HG03039 (cell line): ENCODE measurements at regions not wholly inside any gene's neighbourhood (a gene's known extent, or its start where the extent isn't known, plus 50 kb on each side); places are given as distances from the start of the nearest gene placed in this dataset.
"Not testable (repeated sequence)": the region's sequence is repeated elsewhere in the genome, so short reads cannot be mapped to it uniquely, and the experiment has no call there.

Source experiments
- ATAC-seq: cut with Tn5 transposase; IDR thresholded peaks from one replicate; pipeline ENCODE4 v1.9.1; 2021; ENCODE audit warnings: mild to moderate bottlenecking, moderate library complexity; ENCODE audit not compliant: unreplicated experiment

DNA sequence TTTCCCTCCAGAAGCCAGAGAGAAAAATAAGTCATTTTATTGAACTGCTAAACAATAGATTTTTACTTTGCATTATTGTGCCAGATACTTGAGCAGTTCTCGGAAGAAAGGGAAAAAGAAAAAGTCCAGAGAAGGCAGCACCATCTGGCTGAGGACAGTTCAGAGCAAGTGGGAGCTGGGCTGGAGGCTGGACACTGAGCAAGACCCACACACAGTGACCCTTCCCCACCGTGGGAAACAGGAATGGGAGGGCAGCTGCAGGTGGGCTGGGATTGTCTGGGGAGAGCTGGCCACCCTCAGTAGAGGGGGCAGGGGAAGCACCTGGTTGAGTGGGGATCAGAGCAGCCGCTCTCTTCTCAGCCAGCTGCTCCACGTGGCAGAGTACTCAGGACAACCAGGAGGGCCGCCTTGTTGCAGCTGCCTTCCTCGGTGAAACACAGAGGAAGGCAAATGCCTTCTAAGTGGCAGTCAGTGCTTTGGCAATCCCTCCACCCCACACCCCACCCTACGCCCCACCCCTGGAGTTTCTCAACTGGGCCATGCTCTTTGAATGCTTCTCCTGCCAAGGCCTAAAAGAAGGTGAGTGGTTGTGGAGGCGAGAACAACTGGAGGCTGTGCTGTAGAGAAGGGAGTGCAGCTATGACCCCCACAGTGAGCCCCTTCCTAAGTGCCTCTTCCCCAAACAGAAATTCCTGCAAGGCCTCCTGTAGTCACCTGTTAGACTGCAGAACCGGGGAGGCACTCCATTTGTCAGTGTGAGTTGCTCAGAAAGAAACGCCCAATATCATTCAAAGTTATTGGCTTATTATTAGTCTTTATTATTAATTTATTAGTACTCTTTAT lies 179.3 kb downstream of the ZIC5 start:
- ATAC-seq = no peak

DNA sequence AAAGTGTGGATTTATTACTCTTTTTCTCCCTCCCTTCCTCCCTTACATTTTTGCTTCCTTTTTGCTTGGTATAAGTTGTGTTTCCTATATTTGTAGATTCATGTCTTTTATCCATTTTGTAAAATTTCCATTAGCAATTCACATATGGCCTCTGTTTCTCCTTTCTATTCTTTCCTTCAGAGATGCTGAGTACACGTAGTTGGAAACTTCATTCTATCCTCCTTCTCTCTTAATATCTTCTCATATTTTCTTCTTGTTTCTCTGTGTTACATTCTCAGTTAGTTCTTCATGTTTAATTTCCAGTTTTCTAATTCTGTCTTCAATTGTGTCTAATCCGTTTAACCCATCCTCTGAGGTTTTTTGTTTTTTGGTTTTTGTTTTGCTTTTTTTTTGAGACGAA lies 188.9 kb downstream of the ZIC5 start:
- ATAC-seq = no peak

DNA sequence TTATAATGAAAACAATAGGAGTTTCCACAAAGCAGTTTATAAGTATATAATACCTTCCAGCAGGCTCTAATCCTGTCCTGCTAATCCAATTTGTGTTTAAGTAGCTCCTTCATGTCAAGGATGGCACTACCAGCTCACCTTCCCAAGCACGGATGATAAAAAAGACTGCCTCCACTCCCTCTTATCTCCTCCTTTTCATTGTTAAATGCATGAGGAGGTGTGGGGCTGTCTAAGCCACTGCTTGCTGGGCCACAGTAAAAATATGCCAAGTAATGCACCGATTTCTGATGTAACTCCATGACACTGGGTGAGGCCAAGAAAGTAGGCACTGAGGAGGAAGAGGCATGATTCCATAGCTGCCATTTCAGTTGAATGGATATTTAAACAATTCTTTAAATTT lies 193.1 kb downstream of the ZIC5 start:
- no peak for ATAC-seq

DNA sequence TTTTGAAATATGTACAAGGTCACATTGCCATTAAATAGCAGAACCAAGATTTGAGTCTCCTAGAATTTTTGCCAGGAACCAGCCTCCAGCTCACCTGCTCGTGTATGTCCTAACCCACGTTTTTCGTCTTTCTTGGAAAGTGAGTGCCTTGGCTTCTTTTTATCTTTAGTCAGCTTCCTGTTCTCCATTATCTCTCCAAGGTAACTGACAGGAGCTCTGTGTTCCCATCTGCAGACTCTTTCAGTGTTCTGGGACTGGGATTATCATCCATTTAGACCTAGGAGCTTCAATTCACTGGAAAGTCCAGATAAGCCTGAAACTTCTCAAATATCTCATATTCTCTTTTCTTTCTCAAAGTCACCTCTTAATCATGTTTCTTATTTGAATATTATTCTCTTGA lies 193.7 kb downstream of the ZIC5 start:
- no peak for ATAC-seq

DNA sequence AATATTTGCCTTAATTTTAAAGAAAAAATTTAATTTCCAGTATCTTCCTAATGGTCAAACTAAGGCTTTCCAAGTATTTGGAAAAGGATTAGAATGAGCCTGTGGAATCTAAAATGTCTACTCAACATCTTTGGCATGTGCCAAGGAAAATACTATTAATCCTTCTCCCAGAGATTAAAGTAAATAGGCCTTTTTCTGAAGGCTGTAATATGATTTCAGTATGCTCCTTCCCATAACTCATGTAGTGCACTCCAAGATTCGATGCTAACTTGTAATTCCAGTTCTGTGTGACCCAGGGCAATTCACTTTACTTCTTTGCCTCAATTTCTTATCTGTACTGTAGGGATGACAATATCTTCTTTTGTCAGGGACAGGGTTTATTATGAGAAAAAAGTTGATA lies 196.9 kb downstream of the ZIC5 start:
- no peak for ATAC-seq

DNA sequence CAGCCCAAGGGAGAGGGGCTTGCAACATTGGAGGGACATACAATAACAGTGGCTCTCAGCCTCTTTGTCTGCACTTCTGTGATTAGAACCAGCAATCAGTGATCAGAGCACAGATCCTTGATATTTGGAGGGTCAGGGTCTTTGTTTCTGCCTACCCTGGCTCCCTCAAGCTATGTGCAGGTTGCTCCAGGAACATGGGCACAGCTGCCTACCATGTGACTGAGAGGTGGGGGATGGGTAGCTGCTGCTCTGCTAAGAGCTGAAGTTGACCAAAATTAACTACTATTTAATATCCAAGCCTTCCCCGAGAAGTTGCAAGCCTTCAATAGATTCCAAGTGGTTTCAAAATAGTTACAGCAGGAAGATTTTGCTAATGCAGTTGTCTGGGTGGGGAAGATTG lies 202.6 kb downstream of the ZIC5 start:
- ATAC-seq = no peak

DNA sequence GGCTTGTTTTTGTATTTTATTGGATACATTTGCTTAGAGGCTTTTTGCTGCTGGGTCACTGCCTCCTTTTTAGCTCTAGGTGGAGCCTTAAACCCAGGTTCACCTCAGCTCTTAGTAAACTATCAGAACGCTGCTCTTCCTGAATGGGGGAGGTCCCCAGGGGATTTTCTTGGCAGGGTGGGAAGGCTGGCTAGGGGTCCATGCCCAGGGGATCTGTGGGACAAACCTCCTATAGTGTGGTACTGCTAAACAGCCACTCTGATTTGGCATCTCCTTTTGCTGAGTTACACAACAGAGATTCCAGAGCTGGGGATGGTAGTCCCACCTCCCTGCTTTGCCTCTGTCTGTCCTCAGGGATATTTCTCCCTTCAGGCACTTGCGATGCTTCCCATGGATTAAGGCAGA lies 204.9 kb downstream of the ZIC5 start:
- no peak for ATAC-seq

DNA sequence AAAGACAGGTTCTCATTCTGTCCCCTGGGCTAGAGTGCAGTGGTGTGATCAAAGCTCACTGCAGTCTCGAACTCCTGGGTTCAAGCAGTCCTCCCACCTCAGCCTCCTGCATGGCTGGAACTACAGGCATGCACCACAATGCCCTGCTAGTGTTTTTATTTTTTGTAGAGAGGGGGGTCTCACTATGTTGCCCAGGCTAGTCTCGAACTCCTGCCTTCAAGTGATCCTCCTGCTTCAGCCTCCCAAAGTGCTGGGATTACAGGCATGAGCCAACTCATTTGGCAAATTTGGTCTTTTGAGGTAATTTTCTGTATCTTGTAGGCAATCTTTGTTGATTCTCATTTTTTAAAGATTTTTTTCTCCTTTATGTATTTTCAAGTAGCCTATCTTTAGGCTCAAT lies 205.7 kb downstream of the ZIC5 start:
- ATAC-seq = no peak

DNA sequence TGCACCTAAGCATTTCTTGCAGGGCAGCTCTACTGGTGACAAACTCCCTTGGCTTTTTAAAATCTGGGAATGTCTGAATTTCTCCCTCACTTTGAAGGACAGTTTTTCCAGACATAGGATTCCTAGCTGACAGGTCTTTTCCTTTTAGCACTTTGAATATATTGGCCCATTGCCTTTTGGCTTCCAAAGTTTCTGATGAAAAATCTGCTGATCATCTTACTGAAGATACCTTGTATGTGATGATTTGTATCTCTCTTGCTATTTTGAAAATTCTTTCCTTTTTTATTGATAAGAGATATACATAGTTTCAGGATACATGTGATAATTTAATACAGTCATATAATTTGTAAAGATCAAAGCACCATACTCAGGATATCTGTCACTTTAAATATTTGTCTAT lies 211.1 kb downstream of the ZIC5 start:
- ATAC-seq = no peak

DNA sequence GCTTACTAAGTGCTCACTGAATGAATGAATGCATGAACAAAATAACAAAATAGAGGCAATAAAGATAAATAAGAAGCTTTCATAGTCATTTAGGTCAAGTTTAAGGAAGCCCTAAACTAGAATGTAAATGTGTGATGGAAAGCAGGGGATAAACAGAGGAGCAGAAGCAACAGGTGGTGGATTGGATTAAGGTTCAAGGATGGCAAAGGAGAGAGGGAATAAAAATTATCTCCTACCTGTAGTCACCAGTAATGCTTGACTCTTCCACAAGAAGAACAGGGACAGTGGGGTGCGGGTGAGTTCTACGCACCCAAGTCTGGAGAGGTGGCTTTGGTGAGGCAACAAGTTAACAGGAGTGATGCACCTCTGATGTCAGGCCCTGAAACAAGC lies 212.4 kb downstream of the ZIC5 start:
- ATAC-seq = no peak

DNA sequence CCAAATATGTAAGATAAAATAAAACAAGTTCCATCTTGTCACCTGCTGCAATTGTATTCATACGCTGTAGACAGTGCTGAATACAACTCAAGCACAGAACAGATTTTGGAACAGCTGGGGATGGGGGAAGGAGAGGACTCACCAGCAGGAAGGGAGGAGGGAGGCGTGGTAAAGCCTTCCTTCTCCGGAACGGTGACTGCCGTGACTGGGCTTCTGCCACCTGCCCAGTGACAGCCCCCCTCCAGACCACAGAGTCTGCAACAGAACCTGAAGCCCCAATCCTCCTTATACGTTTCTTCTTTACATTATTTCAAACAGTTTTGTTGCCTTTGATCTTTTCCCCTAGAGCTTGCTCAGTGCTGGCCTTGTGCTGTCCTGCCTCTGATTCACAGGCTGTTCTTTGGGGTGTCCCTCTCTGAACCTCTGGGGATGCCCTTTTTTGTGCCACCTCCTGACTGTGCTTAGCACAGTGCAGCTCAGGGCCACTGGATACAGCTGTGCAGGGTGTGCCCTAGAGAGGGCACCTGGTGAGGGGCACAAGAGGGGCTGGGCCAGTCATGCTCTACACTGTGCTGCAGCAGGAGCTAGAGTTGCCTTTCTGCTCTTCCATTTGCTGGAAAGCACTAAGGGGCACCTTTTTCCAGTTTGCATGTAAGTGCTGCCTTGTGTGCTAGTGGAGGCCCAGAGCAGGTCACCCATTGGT lies 213.0 kb downstream of the ZIC5 start:
- ATAC-seq = no peak

DNA sequence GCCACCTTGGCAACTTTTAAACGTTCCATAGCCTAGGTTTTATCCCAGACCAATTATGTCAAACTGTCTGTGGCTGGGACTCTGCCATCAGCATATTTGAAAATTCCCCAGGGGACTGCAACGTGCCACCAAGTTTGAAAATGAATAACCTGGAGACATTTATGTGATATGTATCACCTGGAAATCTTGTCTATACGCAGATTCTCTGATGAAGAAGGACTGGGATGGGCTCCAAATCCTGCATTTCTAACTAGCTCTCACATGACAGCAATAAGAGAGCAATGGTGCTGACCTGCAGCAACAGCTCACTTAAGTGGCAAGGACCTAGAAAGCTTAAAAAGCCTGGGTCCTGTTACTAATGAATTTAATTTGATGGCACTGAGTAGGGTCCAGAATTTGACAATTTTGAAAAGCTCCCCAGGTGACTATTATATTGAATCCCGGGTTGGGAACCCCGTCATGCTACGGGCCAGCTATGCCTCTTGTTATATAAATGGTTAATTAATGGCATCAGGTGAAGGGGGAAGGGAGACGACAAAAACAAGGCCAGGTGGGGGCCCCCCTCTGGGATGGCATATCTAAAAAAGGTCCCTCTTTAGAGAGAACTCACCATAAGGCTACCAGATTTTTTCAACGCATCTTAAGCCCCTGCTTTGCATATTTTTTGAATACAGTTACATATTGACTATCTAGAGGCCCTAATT lies 213.7 kb downstream of the ZIC5 start:
- ATAC-seq = no peak

DNA sequence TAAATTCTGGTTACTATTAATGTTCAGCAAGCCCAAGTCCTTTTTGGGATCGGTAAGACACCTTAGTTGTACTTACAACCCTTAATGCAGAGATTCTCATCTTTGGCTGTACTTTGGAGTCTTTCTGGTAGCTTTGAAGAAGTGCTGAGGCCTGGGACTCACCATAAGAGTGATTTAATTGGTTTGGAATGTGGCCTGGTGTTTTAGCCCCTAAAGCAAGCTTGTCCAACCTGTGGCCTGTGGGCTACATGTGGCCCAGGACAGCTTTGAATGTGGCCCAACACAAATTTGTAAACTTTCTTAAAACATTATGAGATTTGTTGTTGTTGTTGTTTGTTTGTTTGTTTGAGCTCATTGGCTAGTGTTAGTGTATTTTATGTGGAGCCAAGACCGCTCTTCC lies 215.3 kb downstream of the ZIC5 start:
- ATAC-seq = no peak

DNA sequence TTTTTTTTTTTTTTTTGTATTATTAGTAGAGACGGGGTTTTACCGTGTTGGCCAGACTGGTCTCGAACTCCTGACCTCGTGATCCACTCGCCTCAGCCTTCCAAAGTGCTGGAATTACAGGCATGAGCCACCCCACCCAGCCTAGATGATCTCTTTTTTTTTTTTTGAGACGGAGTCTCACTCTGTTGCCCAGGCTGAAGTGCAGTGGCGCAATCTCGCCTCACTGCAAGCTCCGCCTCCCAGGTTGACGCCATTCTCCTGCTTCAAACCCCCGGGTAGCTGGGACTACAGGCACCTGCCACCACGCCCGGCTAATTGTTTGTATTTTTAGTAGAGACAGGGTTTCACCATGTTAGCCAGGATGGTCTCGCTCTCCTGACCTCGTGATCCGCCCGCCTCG lies 216.8 kb downstream of the ZIC5 start:
- not testable (repeated sequence) for ATAC-seq

DNA sequence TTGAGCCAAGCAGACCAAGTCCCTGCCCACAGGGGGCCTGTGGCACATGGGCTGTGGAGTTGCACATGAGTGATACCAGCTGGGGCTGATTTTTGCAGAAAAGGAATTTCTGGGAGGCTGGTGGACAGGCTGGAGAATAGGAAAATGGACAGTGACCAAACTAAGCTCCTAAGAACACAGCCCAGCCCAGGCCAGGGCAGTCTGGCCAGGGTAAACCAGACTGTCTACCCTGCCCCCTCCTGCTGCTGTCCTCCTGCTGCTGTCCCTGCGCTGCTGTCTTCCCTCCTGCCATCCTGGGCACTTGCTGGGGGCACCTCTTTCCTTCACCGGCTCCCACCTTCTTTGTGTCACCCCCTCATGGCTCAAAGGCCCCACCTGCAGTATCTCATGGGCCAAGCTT lies 219.2 kb downstream of the ZIC5 start:
- ATAC-seq = no peak

DNA sequence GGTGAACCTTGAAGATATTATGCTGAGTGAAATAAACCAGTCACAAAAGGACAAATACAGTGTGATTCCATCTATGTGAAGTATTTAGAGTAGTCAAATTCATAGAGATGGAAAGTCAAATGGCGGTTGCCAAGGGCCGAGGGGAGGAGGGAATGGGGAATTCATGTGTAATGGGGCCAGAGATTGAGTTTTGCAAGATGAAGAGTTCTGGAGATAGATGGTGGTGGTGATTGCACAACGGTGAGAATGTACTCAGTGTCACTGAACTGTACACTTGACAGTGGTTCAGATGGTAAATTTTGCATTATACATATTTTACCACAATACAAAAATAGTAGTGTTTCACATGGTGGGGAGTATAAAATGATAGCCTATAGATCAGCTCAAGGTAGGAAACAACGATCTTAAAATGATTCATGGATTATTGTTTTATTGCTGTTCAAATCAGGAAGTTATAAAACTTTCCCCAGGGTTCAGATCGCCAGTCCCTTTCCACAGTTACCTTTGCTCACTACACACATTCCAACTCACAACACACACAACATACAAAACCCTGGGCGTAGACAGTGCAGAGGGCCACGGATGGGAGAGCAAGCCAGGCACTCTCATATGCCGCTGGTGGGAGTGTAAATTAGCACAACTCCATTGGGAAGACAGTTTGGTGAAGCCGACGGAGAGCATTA lies 219.9 kb downstream of the ZIC5 start:
- no peak for ATAC-seq

DNA sequence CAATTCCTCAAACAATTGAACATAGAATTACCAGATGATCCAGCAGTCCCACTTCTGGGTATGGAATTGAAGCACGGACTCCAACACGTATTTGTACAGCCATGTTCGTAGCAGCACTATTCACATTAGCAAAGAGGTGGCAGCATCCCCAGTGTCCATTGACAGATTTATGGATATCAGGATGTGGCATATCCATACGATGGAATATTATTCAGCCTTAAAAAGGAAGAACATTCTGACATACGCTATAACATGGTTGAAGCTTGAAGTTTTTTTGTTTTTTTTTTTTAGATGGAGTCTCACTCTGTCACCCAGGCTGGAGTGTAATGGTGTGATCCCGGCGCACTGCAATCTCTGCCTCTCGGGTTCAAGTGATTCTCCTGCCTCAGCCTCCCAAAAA lies 220.6 kb downstream of the ZIC5 start:
- ATAC-seq = no peak

DNA sequence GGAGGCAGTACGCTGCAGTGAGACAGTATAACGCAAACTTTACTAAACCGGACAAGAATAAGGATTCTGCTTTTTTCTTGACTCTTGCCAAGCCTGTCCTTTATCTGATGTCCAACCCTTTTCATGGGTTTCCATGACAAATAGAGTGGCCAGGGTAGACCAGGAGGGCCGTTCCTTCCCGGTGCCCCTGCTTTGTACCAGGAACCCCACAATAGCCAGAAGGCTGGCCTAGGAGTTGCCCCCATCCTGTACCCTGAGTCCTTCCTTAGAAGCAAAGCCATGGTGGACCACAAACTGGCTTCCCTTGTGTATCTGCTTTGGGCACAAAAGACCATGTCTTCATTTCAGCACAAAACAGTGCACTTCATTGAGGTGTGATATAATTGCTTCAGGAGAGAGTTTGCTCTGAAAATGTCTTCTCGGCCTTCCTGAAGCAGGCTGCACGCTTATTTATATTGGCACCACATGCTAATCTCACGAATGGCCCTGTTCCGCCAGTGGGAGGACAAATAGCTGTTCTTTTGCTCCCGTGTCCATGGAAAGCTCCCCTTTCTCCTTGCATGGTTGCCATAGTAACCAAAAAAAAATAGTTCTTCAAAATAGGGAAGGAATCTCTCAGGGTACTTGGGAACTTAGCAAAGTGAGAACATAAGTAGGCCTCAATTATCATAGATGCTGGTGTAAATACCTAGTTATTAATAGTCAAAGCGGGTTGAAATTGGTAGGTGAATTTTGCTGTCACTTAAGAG lies 222.1 kb downstream of the ZIC5 start:
- ATAC-seq = no peak

DNA sequence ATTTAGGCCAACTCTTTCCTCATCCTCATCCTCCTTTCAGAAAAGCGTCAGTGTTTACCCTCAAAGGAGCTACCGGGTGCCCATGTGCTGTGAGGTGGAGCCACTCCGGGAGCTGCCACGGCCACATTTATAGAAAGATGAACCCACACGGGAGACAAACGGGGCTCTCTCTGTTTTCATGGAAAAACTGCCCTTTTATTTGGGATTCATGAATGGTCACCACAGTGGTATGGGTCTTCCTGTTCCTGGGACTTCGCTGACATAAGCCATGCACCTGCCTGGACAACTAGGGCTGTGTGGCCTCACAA lies 224.2 kb downstream of the ZIC5 start:
- ATAC-seq = no peak

DNA sequence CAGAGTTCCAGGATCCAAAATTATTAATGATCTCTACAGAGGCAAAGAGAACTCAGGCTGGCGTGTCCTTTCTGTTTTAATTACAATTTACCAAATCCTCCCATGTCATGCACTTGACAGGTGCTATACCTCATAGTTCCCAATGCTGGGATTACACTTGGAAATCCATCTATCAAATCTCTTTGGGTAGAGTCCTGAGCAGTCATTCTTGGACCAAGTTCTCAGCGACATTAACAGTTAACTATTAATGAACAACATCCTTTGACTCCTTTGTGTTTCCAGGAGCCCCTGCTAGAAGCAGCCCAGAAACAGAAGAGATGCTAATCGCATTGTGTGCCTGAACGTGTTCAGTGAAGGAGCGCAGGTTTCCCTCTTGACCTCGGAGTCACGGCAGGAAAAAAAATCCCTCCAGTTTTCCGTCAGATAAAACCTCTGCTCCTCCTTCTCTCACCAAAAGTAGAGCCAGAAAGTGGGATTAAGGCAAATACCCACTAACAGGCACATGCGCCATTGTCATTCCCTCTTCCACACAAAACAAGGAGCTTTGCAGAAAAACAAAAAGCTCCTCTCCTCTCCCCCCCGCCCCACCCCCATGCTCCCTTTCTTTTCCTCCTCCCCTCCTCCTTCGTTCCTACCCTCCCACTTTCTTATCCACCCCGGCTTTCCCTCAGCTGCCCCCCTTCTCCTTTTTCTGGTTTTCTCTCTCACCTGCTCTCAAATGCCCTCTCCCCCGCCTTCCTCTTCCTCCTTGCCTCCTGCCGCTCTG lies 224.7 kb downstream of the ZIC5 start:
- ATAC-seq = no peak
